ENCODE measurements at regions not wholly inside any gene's neighbourhood (a gene's known extent, or its start where the extent isn't known, plus 50 kb on each side); places are given as distances from the start of the nearest gene placed in this dataset.

DNA sequence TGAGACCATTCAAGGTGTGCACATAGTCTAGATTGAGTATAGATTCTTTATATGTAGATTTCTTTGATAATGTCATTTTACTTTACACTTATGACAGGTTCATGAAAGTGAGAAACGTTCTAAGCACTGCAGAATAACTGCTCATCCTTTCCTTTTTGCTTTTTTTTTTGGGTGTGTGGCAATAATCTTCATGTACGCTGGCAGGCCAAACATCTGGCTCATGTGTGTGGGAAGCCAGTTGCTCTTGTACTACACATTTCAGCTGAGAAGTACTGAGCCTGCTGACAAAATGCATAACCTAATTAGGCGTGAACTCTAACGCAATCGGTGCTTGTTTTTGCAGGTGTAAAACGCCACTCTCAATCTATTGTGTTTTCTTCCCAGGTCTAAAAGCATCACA lies 350.8 kb upstream of the KAZN start:
- TF ChIP-seq, protein P1, sequence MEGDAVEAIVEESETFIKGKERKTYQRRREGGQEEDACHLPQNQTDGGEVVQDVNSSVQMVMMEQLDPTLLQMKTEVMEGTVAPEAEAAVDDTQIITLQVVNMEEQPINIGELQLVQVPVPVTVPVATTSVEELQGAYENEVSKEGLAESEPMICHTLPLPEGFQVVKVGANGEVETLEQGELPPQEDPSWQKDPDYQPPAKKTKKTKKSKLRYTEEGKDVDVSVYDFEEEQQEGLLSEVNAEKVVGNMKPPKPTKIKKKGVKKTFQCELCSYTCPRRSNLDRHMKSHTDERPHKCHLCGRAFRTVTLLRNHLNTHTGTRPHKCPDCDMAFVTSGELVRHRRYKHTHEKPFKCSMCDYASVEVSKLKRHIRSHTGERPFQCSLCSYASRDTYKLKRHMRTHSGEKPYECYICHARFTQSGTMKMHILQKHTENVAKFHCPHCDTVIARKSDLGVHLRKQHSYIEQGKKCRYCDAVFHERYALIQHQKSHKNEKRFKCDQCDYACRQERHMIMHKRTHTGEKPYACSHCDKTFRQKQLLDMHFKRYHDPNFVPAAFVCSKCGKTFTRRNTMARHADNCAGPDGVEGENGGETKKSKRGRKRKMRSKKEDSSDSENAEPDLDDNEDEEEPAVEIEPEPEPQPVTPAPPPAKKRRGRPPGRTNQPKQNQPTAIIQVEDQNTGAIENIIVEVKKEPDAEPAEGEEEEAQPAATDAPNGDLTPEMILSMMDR (IDR thresholded peaks at IDR 0.05; ENCODE audit: insufficient read depth, low read length), result no peak
- TF ChIP-seq GABPA (IDR thresholded peaks at IDR 0.05; ENCODE audit: low read depth) (no peak), POLR2AphosphoS5 (IDR thresholded peaks at IDR 0.05; ENCODE audit: low read depth) (no peak)
